HG03066 (cell line): ENCODE measurements at regions not wholly inside any gene's neighbourhood (a gene's known extent, or its start where the extent isn't known, plus 50 kb on each side); places are given as distances from the start of the nearest gene placed in this dataset.

Experiments
- ATAC-seq: cut with Tn5 transposase; IDR thresholded peaks from one replicate; pipeline ENCODE4 v1.9.1; 2021; ENCODE audit warnings: low read depth; ENCODE audit not compliant: unreplicated experiment

DNA sequence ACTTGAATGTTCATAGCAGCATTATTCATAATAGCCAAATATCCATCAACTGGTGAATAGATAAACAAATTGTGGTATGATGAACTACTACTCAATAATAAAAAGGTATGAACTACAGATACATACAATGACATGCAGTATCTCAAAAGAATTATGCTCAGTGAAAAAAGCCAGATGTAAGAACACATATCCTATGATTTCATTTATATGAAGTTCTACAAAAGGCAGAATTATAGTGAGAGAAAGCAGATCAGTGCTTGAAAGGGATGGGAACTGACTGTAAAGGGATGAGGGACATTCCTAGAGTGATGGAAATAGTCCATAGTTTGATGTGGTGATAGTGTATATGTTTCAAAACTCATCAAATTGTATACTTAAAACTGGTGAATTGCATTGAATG is 339.0 kb downstream of the ENC1 start:
- no peak for ATAC-seq

DNA sequence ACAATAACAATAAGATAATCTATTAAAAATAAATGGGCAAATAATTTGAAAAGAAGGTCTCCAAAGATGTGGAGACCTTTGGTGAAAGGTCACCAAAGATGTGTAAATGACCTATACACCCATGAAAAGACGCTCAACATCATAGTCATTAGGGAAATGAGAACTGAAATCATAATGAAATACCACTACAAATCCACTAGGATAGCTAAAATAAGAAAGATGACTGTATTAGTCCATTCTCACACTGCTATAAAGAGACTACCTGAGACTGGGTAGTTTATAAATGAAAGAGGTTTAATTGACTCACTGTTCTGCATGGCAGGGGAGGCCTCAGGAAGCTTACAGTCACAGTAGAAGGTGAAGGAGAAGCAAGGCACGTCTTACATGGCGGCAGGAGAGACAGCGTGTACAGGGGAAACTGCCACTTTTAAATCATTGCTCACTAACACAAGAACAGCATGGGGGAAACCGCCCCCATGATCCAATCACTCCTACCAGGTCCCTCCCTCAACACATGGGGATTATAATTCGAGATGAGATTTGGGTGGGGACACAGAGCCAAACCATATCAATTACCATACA is 339.6 kb downstream of the ENC1 start:
- no peak for ATAC-seq

DNA sequence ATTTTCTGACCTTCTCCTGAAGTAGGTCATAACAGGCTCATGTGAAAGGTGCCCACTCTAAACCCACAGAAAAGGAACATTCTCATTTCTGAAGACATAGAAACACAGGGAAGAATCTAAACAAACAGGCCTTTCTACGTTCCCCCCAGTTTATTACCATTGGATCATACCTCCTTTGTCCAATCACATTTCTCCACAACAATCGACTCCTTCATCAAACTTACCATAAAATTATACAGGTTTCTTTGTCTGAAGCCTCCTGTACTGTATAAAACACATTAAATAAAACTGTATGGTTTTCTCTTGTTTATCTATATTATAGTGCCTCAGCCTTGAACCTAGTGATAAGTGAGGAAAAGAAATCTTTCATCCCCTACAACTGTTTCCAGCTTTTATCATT is 340.7 kb downstream of the ENC1 start:
- ATAC-seq = no peak

- no peak for ATAC-seq
These were observed 343.7 kb downstream of the ENC1 start for GRCh38 chr5:74296685-74297408.

DNA sequence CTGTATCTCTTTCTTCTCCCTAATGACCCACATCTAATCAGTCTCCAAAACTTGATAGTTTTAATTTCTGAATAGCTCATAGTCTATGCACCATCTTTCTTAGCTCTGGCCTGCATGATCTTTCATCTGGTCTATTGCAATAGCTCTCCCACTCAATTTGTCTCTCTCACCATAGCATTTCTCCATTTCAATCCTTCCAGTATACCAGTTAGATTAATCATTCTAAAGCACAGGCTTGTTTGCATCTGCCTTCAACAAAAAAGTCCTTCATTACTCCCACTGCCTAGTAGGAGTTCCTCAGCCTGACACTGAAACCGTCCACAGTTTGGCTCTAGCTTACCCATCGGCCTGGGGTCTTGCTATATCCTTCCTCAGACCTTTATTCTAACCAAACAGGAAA is 344.9 kb downstream of the ENC1 start:
- no peak for ATAC-seq

DNA sequence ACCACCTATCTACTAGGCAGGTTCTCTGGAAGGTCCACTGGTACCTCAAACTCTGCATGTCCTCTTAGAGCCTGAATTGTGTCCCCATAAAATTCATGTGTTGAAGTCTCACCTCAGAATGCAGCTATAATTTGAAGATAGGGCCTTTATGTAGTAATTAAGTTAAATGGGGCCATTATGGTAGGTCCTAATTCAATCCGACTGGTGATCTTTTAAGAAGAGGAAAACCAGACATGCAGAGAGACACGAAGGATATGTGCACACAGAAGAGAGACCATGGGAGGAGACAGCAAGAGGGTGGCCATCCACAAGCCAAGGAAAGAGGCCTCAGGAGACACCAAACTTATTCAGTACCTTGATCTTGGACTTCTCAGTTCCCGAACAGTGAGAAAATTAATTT is 345.4 kb downstream of the ENC1 start:
- ATAC-seq = no peak

GRCh38 chr5:74294231-74294705 is 346.3 kb downstream of the ENC1 start:
- ATAC-seq = peak; percentile 66

DNA sequence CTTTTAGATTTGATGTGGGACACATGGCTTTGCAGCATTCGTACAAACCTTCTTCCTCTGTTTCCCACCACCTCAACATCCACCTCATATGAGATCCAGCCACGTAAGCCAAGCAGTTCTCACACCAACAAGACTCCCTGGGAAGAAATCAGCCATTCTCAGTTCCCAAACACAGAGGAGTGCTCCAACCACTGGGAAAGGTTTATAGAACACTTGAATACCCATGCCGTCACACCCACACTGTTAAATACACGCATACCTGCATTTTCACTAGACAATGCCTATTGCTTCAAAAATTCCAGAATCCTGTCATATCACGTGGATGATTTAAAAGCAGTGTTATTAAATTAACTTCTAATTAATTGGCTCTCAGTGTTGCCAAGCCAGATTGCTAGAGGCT is 347.3 kb downstream of the ENC1 start:
- ATAC-seq = no peak

GRCh38 chr5:74290634-74291241 is 349.8 kb downstream of the ENC1 start:
- no peak for ATAC-seq

- no peak for ATAC-seq
These were observed 350.8 kb downstream of the ENC1 start for GRCh38 chr5:74289691-74290090.

DNA sequence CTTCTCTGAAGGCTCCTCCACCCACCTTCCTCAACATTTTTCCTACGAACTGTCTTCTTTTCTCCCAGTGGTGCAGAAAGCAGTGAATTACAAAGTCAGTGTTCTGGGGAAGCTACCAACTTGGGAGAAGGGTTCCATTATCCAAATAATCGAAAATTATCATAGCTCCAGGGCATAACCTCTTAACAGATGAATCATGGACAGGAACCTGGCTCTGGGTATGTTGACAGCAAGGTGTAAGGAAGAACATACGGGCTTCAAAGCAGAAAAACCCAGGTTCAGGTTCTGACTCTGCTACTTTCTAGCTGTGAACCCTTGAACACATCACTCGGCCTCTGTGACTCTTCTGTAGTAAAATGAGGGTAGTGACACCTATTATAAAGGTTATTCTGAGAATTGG is 351.3 kb downstream of the ENC1 start:
- no peak for ATAC-seq

DNA sequence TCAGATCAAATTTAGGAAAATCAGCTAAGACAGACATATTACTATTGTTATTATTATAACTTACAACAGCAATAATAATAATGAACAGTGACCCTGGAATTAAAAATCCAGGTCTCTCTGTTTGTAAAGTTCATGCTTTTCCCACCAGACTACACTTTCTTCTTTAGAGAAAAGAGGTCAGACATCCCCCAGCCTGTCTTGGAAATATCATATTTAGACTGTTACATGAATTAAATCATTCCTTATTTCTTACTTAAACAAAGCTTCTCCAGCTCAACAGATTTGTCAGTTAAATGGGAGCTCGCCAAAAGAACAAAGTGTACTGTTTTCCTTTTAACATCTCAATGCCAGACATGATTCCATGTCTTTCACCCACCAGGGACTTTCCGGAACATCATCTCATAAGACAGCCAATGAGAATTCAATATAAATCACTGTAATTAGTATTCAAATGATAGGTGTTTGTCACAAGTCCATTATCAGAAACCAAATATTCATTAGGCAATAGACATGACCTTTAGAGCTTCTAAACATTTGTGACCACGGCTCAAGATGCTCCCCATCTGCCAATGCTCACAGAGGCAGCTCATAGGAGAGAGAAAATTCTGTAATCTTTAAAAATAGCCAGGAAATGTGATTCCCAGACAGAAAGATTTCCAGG is 351.9 kb downstream of the ENC1 start:
- ATAC-seq = no peak

DNA sequence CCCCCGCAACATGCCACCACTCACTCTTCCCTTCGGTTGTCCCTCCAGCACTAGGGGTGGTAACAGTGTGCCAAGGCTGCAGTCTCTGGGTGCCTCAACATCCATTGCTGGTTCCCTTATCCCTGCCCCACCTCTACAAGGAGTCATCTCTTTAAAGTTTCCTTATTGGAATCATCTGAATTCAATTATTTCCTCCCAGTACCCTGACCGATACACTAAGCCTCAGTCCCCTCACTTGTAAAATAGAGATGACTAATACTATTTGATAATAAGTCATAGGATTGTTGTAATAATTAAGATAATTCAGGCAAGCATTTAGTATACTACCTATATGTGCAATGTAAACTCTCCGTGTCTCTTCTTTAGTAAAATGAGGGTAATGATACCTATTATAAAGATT is 352.5 kb downstream of the ENC1 start:
- no peak for ATAC-seq

GRCh38 chr5:74286734-74287695 is 353.5 kb downstream of the ENC1 start:
- no peak for ATAC-seq

- ATAC-seq = no peak
These were observed 354.8 kb downstream of the ENC1 start for GRCh38 chr5:74285675-74286280.

DNA sequence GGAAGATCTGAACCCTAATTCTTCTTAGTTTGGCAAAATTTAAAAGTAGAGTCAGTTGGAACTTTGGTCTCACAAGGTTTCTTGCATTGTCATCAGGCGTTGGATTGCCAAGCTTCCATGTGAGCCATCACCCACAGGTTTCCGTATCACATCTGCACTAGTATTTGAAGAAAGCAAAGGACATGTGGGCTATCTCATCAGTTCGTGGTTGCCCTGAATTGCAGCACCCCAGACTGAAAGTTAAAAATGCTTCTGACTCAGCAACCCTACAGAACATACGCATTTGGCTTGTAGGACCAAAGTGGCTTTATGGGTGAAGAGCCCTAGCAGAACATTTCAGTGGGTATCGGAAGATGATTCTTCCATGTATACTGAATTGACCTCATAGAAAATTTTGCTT is 358.0 kb downstream of the ENC1 start:
- no peak for ATAC-seq

DNA sequence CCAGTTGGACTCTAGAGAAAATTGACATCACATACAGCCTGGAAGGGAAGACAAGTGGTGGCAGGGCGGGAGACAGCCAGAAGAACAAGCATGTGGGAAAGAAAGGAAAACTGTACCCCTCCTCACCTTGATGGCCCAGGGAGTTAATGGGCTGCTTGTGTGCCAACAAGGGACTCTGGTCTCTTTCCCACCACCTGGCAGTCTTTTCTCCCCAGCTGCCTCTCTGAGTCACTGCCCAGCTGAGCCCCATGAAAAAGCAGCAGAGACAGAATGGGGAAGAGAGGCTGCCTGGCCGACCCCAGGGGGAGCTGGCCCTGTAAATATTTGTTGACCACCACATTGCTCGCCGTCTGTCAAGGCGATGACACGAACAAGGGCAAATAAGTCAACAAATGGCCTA is 359.4 kb downstream of the ENC1 start:
- ATAC-seq = no peak

GRCh38 chr5:74280306-74280705 is 360.2 kb downstream of the ENC1 start:
- no peak for ATAC-seq

GRCh38 chr5:74279244-74279643 is 361.3 kb downstream of the ENC1 start:
- ATAC-seq = no peak

GRCh38 chr5:74277418-74277817 is 363.1 kb downstream of the ENC1 start:
- ATAC-seq = no peak
